ENCODE measurements at regions not wholly inside any gene's neighbourhood (a gene's known extent, or its start where the extent isn't known, plus 50 kb on each side); places are given as distances from the start of the nearest gene placed in this dataset.
A peak's percentile ranks its signal among the peaks of the same experiment; 100 is the strongest.
"Not testable (repeated sequence)": the region's sequence is repeated elsewhere in the genome, so short reads cannot be mapped to it uniquely, and the experiment has no call there.

DNA sequence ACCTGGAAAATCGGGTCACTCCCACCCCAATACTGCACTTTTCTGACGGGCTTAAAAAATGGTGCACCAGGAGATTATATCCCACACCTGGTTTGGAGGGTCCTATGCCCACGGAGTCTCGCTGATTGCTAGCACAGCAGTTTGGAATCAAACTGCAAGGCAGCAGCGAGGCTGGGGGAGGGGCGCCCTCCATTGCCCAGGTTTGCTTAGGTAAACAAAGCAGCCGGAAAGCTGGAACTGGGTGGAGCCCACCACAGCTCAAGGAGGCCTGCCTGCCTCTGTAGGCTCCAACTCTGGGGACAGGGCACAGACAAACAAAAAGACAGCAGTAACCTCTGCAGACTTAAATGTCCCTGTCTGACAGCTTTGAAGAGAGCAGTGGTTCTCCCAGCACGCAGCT, 167.1 kb upstream of the PHACTR1 start:
- not testable (repeated sequence) for DNase-seq

DNA sequence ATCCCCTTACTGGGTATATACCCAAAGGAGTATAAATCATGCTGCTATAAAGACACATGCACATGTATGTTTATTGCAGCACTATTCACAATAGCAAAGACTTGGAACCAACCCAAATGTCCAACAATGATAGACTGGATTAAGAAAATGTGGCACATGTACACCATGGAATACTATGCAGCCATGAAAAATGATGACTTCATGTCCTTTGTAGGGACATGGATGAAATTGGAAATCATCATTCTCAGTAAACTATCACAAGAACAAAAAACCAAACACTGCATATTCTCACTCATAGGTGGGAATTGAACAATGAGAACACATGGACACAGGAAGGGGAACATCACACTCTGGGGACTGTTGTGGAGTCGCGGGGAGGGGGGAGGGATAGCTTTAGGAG, 161.7 kb upstream of the PHACTR1 start:
- not testable (repeated sequence) for DNase-seq

DNA sequence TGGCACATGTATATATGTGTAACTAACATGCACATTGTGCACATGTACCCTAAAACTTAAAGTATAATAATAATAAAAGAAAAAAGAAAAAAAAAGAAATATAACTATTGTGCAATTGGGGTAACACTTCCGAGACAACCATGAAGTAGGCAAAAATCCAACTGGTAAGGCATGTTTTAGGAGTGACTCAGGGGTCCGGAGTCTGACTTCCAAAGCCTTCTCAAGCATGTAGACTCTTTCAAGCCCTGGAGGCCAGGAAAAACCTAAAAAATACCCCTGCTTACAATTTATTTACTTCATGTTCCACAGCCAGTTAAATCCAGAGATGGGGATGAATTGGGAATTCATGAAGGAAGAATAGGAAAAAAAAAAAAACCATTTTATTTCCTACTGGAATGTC, 161.3 kb upstream of the PHACTR1 start:
- DNase-seq, result no peak

DNA sequence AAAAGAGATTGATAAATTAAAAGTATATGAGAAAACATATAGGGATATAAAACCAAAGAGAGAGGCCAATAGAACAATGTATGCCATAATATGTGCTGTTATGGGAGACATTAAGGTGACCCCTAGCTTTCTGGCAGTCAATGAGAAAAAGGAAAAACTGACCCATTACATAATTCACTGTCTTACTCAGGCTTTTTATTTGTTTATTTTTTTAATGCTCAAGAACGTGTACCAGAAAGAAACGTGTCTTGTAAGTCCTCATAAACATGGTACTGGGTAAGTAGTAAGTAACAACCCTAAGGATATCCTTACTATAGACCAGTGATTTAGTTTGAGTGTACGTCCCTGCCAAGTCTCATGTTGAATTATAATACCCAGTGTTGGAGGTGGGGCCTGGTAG, 160.8 kb upstream of the PHACTR1 start:
- no peak for DNase-seq

DNA sequence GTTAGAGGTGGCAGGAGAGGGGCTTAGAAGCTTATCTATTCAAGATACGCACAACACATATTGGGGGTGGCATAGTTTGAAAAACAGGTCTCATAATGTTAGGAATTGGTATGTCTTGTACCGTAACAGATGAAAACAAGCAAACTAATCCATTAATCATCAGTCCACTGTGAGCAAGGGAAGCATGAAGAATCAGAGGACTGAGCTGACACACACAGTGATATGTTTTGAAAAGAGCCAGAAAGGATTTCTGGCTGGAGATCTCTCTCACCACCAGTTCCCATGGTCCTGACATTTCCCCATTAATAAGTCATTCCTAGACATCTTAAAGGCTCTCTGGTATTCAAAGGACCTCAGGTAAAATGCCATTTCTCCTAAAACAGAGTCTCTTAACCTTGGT, 158.8 kb upstream of the PHACTR1 start:
- DNase-seq, result no peak

DNA sequence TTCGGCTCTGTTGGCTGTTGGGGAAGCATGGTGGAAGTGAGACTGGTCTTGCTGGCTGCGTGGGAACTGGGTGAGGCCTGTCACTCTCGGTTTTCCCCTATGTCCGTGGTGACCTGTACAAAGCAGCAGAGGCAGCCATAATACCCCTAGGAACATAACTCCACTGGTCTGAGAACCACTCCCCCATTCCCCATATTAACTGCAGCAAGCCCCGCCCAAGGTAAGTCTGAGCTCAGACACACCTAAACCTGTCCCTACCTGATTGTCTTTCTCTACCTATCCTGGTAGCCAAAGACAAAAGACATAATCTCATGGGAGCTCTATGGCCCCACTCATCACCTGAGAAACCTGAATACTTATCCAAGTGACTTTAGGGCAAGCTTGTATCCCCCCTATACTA, 156.3 kb upstream of the PHACTR1 start:
- DNase-seq, result no peak

DNA sequence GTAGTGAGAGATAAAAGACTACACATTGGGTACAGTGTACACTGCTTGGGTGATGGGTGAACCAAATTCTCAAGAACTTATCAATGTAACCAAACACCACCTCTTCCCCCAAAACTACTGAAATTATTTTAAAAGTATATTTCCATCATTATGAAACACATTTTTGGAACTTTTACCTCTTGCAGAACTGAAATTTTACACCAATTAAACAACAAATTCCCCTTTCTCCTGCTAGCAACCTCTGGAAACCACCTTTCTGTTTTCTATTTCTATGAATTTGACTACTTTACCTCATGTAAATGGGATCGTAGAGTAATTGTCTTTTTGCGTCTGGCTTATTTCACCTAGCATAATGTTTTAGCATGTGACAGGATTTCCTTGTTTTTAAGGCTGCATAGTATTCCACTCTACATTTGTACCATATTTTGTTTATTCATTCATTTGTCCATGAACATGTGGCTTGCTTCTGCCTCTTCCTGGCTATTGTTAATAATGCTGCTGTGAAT, 149.9 kb upstream of the PHACTR1 start:
- DNase-seq, result no peak

DNA sequence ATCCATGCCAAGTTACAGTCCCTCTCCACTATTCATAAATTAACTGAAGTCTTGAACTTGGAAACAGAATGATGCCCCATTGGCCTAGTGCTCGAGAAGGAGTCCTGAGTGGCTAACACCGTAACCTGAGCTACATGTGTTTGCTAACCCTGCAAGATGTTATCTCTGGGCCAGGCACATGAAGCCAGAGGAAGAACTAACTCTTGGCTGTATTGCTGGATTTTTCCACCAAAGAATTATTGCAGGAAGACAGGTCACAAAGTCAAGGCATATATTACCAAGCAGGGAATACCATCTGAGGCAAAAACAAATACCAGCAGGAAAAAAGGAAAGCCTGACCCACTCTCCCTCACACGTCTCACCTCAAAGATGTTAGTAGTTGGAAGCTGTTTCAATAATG, 148.9 kb upstream of the PHACTR1 start:
- DNase-seq, result no peak

DNA sequence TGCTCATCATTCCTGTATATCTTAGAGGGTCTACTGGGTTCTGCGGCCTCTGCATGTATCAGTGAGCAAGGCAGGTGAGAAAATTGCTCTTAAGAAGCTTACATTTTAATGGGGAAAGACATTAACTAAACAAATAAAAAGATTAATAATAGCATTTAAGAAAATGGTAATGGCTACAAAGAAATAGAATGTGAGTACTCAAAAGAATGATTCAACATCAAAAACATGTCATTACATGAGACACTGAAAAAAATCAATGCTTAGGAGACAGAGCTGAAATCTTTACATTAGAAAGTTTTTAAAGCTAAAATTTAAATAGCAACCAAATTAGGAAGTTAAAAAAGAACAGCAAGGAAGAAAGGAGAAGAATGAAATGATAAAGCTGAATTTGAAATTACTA, 146.9 kb upstream of the PHACTR1 start:
- no peak for DNase-seq

DNA sequence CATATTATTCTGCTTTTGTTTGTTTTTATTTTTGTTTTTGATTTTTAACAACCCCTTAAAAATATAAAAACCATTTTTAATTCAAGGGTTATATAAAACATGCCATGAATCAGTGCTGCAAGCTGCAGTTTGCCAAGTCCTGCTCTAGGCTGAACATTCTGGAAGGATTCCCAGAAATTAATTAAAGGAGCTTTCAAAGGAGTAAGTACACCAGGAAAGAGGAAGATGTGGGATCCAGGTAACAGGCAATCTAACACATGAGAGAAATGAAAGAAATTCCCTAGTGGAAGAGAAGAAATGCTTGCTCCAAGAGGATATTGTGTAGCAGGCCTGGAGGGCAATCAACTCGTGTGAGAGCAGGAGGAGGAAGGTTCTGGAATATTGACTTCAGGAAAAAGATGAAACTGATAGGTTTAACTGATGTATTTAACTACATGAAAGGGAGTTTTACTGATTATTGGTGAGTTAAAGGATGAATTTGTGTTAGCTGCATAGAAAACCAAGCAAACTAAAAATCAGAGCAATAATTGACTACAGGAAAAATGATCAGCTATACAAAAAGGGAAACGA, 146.0 kb upstream of the PHACTR1 start:
- no peak for DNase-seq

DNA sequence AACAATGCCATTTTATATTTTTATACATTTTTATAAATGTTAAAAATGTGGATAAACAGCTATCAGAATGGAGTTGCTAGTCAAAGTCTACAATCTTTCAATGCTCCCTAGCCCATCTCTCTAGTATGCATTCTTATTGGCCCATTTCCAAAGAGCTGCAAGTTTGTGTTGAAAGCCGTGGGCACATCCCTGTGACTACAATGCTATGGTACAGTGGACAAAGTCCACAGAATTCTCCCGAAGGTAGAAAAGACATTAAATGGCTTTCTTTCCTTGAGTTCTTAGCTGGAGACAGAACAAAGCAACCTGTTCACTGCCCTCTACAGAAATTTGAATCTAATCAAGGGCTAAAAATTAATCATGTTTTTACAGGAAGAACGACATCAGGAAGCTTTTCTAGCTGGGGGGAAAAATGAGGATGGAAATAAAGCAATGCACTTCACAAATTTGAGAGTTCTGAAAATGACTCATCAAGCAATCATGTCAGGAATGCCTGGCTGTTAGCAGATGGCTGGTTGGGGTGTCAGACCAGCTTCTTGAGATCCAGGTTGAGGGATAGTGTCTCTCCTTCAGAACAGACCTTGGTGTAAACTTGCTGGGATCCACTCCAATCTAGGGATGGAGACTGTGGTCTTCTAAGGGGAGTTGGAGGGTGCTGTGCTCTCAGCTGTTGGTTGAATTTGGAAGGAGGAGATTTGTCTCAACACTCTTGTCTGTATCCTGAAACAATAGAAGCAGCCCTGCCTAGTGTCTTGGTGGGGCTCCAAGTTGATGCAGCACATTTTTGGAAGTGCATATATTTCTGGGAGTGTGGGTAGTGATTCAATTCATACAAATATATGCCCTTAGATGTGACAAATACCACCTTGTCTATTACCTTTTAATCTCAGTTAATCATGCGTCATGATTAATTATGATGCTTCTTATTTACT, 143.4 kb upstream of the PHACTR1 start:
- DNase-seq, result peak; percentile 47

DNA sequence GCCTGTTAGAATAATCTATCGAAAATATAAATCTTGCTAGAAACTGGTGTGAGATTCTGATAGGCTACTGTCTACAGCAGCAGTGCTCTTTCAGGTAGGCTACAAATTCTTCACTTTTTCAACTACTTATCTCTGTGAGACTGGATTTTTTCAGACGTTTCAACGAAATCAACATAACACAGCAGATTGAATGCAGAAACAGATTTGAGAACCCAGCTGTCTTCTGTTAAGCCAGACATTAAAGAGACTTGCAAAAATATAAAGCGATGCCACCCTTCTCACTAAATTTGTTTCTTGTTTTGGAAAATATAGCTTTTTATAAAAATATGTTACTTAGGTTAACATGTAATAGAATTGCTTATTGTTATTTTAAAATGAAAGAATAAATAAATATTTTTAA, 140.6 kb upstream of the PHACTR1 start:
- no peak for DNase-seq

DNA sequence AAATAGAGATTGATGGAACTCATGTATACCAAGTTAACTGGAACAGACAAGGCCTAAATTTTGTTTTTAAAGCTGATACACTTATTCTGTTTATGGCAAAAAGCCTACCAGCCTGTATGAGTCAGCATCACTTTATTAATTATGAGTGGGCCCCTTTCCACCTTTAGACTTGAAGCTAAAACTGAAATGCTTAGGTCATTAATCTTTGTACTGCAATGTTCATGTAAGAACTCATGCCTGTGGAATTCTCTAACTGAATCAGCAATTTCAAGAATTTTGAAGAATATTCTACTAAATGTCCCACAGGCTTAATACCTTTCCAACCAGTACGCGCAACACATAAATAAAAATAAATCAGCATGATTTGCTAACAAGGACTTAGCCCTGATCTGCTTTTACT, 140.2 kb upstream of the PHACTR1 start:
- DNase-seq, result no peak

DNA sequence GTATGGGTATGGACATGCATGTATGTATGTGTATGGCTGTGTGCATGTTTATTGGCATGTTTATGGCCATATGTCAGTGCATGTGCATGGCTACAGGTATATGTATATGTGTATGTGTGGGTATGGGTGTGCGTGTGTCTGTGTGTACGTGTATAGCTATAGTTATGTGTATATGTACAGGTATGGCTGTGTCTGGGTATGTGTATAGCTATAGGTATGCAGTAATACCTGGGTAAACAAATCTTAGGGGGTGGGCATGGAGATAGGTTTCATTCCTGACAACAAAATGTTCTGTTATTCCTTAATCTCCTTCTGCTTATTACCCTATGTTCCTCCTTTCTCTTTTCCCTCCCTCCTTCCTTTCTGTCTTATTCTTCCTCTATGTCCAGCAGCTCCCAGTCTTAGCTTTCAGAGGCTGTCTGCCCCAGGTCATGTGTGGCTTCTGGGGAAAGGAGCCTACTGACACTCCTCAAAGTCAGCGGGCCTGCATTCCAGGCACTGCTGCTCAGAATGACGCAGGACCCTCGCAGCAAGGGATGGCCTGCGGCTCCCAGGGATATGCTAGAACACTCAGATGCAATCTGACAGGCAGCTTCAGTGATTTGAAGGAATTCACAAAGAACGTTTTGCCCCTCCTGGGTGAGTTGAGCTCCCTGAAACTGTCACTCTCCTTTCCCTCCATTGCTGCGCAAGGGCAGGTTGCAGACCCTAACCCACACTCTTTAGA, 139.3 kb upstream of the PHACTR1 start:
- no peak for DNase-seq

DNA sequence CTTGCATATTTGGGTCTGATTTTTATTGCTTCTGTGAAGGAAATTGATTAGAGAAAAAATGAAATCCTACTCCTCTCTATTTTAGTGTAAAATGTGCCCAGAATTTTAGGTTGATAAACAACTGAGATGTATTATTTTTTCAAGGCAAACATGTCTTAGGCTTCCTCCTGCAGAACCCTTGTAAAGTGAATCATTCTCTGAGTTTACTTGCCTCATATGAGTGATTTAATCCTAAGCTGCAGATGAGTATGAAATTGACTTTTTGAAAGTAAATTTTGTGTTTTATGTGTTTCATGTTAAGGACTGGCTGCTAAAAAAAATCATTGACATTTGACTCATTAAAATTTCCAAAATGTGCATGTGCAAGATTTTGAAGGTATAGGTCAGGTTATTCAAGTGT, 138.5 kb upstream of the PHACTR1 start:
- no peak for DNase-seq

DNA sequence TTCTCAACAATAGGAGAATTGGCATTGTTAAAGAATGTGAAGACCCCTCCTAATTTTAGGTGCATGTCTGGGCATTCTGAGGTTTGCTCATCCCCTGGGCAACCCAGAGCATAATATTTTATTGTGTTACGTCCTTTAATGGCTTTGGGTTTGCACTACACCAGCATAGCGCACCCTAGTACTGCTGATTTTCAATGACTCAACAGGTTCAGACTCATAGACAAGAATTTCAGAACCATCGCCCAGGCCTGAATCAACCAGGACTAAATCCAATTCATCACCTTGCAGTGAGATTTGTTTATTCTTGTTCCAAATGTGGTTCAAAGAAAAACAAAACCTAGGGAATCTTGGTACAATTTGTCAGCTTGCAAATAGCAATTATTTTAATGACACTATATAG, 137.8 kb upstream of the PHACTR1 start:
- no peak for DNase-seq

DNA sequence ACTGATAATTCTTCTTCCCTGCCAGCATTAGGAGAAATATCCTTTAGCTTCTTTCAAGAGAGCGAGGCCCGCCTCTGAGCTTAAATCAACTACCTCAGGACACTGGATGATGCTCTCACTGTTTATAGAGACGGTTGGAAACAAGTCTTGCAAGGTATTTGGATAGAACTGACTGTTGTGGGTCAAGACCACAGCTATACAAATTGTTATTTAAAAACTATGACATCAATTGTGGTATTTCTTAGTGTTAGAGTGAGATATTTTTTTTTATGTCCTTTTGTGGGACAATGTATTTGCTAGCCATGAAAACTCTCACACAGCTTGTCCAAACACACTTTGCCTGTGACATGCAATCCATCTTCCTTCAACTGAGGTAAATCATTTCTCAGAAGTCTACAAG, 136.3 kb upstream of the PHACTR1 start:
- DNase-seq, result no peak

DNA sequence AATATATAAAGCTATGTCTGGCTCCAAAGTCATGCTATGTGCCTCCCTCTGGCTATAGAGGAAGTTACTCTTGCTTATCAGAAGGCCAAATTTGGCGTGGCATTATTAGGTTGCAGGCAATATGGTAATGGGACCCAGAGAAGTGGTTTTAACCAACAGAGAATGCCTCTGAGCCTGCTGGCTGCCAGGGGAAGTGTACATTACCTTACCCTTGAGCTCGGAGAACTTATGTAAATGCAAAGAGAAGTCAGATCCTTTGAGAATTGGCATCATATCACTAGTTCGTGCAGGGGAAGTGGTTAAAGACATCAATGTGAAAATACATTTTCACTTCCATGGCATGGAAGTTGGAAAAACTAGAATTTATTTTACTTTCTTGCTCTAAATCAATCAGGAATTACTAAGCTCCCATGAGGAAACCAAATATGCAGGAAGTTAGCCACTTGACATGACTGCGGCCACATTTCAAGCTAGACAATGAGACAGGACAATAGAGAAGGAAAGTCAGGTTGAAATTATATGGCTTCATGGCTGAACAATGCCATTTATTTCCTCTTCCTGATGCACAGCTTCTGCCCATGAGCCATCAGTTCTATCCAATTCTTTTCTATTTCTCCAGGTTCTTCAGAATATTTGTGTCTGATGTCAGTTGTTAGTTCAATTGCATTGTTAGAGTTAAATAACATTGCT, 134.0 kb upstream of the PHACTR1 start:
- no peak for DNase-seq

DNA sequence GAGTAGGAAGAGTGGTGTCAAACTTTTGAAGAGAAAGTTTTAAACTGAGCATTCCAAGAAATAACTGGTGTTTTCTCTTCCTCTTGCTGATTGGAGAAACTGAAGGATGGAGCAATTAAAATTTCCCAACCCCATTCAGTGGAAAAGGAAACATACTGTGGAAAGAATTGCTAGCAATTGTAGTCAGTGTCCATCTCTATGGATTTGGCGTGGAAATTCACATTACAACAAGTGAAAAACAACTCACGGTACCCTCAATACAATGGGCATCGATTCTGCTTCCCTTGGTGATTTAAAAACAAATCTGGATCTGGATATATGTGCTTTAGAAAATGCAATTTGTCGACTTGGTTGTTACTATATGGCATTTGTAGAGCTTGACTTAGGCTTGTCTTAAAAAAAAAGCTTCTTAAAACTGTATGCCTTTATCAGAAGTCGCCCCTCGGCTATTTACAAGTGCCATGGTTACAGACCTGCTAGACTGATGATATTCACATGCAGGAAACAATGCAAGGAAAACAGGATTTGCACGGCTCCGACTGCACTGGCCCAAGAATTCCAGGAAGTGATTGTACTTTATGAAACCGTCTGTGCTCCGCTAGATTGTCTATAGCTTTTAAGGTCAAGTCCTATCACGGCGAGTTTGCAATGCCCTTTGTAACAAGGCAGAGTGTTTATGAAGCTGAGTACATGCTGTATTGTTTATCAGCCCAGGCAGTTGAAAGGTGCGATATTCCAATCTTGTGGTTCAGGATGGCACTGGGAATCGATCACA, 131.7 kb upstream of the PHACTR1 start:
- DNase-seq, result peak; percentile 57

DNA sequence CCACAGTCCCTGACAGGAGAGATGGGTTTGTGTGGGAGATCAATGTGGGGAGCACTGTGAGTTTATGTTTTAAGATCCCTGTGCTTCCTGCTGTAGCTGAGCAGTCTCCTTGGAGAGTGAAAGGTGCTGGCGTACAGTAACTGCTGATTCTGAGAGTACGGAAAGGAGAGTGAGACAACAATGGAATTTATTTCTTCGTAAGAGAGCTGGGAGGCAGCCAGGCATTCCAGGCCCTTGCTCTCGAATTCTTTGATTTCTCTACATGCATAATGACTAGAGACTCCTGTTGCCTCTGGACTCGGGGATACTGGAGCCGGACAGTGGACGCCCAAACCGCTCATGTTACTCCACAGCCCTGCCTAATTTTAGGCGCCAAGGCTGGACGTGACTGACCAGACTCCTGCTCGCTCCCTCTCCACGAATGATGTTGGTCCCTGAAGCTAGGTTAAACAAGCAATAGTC, 131.0 kb upstream of the PHACTR1 start:
- DNase-seq, result no peak

DNA sequence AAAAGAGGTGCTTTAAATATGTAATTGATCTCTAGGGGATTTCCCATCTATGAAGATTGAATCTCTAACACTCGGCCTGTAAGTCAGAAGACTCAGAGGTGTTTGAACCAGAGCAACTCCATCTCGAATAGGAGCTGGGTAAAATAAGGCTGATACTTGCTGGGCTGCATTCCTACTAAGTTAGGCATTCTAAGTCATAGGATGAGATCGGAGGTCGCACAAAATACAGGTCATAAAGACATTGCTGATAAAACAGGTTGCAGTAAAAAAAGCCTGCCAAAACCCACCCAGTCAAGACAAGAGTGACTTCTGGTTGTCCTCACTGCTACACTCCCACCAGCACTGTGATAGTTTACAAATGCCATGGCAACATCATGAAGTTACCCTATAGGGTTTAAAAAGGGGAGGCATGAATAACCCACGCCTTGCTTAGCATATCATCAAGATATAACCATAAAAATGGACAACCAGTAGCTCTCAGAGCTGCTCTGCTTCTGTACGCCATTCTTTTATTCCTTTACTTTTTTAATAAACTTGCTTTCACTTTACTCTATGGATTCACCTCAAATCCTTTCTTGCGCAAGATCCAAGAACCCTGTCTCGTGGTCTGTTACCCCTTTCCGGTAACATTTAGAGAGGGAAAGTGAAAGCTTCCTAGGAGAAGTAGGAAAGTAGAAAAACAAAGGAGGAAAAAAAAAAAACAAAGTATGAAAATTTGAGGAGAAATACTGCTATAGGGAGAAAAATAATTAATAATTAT, 129.7 kb upstream of the PHACTR1 start:
- DNase-seq, result no peak
